HG03439 (cell line): ENCODE measurements at regions not wholly inside any gene's neighbourhood (a gene's known extent, or its start where the extent isn't known, plus 50 kb on each side); places are given as distances from the start of the nearest gene placed in this dataset.
A peak's percentile ranks its signal among the peaks of the same experiment; 100 is the strongest.
"Not testable (repeated sequence)": the region's sequence is repeated elsewhere in the genome, so short reads cannot be mapped to it uniquely, and the experiment has no call there.

Experiments
- ATAC-seq: cut with Tn5 transposase; IDR thresholded peaks from one replicate; pipeline ENCODE4 v1.9.1; 2021; ENCODE audit warnings: mild to moderate bottlenecking, moderate library complexity; ENCODE audit not compliant: unreplicated experiment

DNA sequence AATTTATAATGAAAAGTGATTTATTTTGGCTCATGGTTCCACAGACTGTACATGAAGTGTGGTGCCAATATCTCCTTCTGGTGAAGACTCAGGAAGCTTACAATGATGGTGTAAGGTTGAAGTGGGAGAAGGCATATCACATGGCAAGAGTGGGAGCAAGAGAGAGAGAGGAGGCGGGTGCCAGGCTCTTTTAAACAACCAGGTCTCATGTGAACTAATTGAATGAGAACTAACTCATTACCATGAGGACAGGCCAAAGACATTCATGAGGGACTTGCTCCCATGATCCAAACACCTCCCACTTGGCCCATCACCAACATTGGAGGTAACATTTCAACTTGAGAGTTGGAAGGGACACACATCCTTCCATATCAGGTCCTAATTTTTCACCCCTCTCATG is 155.2 kb downstream of the SLC38A4 start:
- ATAC-seq: no peak

DNA sequence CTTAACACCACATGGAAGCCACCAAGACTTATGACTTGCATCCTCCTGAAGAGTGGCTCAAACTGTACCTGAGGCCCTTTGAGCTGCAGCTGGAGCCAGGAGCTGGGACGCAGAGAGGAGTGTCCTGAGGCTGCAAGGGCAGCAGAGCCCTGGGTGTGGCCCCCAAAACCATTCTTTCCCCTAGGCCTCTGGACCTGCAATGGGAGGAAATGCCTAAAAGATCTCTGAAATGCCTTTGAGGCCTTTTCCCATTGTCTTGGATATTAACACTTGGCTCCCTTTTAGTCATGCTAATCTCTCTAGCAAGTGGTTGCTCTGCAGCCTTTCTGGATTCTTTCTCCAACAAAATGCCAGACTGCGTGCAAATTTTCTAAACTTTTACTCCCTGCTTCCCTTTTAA is 156.1 kb downstream of the SLC38A4 start:
- ATAC-seq: no peak

DNA sequence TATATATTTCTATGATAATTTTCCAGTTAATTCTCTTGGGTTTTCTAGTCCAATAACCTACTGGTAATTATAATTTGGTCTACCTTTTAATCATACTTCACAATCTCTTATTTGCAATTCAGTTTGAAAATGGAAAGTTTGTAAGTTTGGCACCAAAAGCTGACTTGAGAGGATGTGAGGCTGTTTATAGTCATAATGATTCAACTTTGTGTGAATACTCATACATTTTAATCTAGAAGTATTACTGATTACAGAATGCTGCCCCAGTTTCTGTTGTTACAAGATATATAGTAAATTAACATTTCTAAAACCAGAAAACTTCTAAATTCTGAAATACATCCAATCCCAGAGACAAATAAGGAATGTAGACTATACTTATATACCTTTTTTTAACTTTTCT is 158.2 kb downstream of the SLC38A4 start:
- no peak for ATAC-seq

DNA sequence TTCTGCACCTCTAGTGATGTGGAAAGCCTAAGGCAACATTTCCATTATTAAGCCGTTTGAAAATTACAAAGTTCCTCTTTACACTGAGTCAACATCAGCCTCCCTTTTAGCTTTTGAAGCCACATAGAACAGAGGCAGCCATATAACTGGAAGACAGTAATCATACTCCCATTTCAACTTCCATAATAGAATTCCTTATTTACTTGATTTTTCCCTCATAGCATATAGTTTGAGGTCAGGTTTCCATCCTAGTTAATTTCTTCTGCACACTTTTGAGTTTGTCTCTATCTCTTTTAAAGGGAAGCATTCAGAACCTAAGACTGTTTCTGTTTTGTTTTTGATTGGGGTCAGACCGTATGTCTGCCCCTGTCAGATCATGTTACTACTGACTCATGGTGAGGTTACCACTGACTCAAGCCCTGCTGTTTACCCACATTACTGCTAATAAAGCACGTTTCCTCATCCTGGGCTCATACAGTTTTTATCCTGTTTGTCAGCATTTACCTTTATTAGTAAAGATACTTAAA is 161.0 kb downstream of the SLC38A4 start:
- ATAC-seq: no peak

DNA sequence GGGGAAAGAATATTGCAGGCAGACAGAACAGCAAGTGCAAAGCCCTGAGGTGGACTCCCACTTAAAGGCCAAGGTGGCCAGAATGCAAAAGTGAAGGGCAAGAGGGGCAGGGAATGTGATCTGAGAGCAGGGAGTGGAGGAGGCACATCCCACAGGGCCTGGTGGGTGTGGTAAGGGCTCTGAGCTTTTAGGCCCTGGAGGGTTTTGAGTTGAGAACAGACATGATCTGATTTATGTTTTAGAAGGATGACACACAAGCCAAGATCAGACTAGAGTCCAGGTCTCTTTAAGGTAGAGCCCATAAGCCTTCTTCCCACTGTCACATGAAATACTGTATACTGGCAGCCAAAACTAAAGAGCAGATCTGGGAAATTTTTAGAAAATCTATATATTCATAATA is 162.5 kb downstream of the SLC38A4 start:
- no peak for ATAC-seq

DNA sequence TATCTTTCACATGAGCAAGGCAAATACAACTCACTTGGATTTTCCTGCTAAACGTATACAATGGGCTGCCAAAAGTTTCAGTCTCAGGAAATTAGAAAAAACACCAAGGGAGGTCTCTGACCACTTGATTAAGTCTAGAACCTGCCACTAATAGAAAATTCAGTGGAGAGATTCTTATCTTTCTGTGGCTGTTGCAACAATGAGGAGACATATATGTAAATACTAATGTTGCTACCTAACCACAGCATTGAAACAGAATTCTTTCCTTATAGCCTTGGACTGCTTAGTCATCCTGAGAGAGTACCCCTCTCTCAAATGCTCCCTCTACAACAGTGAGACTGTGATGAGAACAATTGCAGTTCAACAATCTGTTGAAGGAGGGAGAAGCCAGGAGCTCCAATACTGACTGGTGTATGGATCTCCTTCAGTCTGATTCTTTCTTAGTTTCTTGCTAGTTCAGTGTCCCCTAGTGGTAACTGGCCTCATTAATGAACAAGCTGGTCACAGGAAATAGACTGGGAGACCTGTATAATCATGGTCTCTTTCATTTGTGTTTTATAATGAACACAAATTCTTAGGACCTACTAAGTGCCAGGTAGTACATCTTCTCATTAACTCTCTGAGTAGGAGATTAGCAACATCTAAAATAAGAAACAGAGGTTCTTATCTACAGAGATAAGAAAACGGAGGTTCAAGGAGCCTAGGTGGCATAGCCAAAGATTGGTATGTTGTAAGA is 164.5 kb downstream of the SLC38A4 start:
- peak; percentile 82 for ATAC-seq

DNA sequence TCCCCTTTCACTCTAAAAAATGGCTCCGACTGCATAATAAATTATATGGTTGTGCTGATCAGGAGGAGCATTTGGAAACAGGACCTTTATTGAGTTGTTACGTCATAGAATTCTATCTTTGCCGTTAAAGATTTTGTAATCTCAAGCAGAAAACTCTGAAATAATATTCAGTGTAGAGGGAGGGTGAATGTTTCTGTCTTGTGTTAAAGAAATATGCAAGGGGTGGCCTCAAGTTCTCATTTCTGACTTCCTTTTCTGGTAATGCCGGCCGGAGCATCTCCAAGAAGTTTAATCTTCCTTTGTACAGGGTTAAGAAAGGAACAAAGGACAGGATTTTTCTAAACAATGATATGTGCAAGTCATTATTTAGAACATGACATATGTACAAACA is 165.1 kb downstream of the SLC38A4 start:
- no peak for ATAC-seq

DNA sequence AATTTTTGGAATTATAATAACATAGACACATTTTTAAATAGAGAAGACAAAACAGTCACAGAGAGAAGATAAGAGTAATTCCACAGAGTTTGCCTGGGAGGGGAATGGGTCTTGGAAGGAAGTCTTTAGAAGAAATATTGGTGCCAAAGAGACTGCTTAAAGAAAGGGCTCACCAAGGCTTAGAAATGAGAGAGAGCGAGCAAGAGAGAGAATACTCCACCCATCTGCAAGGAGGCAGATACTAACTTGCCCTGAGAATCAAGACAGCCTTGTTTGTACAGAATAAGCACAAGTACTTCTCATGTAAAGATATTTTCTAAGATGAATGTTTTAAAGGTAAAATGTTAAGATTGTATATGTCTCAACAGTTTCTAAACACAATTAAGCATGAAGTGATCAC is 165.5 kb downstream of the SLC38A4 start:
- ATAC-seq: no peak

DNA sequence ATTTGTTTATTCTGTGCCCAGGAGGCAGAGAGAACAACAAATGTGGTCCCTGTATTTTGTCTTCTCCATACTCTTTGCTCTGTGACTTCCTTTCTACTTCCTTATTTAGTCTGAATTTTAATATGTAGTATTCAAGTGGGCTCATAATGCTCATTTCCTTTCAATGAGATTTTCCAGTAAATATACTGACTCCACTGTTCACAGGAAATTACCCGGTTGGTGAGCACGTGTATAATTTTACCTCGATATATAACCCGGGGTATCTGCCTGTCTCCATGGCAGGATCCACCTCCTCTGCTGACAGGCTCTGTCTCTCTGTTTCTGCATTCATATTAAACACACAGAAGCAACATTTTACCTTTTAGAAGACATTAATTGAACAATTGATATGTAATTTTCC is 166.0 kb downstream of the SLC38A4 start:
- no peak for ATAC-seq

DNA sequence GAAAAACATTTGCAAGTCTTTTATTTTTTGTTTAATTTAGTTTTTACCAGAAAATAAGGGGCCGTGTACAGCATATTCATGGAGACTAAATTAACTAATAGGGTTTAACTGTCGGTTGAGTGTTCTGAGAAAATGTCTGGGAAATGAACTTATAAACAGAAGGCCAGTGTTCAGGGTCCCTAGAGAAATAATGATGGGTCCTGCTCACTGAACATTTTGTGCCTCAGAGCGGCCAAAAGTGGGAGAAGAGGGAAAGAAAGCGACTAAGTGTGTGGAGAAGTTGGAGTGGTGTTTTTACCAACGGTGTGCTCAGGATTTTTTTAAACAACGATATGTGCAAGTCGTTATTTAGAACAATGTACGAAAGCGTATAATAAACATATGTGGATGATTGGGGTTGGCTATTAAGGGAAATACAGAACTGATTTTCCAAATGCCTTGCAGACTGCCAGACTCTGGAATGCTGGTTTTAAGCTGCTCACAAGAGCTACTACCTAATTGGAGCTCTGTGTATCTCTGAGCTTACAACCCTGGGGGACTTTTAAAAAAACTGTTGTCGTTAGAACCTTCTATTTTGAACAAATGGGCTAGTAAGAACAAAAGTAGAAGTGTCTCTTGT is 166.7 kb downstream of the SLC38A4 start:
- ATAC-seq: no peak

DNA sequence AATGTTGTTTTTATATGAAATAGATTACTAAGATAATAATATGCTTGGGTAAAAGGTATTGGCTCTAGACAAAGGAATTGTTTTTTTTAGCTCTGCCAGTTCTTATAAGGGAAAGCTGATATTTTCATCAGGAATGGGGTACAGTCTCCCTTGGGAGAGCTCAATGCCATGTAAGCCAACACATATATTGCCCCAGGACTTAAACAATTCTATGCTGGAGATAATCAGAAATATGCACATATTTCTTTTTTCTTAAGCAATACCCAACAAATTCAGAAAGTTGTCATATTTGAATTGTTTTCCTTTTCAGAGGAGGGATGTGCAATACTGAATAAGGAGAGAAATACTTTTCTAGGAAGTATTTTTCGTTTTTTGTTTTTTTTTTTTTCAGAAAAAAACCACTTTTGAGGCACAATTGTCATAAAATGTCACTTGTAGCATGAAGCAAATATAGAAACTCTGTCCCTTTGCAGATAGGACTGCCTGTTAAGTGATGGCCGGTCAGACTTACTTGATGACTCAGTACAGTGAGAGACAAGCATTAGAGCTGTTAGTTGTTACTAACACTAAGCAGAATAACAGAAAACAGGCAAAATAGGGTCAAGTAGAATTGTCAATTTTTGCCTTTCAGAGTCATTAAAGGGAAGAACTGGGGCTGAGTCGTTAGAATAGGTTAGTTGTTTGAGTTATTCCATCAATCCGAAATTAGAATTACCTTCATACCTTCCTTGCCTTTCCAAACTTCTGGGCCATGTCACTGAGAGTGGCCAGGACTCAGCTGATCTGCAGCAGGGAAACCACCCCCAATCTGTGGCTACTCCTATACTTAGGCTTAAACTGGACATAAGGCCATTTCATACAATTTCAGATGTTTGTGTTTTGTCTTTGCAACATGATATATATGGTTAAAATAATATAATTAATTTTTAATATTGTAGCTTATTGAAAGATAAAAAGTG is 168.1 kb downstream of the SLC38A4 start:
- no peak for ATAC-seq

DNA sequence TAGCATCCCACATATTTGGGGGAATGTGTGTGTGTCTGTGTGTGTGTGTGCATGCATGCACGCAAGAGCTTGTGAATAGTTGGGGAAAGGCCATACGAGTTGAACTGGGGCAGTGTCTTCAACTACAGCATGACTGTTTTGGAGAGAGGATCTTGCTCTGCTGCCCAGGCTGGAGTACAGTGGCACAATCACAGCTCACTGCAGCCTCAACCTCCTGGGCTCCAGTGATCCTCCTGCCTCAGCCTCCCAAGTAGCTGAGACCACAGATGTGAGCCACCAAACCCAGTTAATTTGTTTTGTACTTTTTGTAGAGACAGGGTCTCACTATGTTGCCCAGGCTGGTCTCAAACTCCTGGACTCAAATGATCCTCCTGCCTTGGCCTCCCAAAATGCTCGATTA is 169.8 kb downstream of the SLC38A4 start:
- ATAC-seq: not testable (repeated sequence)

DNA sequence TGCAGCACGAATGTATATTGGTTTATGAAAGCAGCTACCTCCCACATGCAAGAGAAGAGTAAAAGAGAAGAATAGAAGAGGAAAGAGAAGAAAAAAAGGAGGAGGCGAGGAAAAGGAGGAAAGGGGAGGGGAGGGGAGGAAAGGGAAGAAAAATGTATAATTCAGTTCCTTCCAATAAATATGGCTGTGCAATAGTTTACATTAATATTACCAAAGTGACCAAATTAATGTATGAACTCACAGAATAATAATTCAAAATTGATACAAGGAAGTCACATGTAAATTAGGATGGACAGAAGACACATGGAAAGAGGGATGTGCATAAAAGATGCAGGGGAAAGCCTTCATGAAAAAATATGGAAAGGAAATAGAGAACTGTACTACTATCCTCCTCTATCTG is 172.5 kb downstream of the SLC38A4 start:
- ATAC-seq: no peak

DNA sequence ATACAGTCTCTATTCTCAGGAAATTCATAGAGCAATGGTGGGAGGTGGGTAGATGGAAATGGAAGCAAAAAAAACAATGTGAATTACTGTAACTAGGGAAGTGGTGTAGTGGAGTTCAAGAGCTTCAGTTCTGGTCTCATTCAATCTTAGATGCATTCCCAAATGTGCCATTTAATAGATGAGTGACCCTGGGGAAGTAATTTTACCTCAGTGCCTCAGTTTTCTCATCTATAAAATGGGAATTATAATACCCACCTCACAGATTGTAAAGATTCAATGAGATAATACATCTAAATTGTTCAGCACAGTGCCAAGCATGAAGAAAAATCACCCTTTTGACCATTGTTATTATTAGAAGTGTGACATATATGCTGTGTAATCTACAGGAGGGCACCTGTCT is 173.1 kb downstream of the SLC38A4 start:
- ATAC-seq: no peak

DNA sequence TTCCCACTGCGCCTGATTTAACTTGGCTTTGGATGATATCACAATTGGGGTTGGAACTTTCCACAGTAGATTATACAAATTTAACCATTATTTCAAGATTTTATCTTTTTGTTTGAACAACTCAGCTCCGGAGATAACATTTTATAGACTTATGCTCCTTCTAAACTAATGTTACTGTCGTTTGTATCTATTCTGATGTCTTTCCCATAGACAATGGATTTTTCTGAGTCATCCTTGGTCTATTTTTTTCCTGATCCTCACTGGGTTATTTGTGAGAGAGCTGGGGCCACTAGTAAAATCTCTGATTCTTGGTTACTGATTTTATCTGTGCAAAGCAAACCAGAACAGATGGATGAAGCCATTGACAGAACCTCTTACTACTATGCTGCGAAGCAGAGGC is 175.1 kb downstream of the SLC38A4 start:
- no peak for ATAC-seq

DNA sequence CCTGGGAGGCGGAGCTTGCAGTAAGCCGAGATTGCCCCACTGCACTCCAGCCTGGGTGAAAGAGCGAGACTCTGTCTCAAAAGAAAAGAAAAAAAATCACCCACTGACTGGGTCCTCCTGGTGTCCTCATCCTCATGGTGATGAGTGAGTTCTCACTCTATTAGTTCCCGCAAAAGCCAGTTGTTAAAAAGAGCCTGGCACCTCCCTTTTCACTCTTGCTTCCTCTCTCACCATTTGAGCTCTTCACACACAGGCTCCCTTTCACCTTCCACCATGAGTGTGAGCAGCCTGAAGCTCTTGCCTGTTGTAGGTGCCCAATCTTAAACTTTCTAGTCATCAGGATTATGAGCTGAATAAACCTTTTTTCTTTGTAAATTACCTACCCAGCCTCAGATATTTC is 176.4 kb downstream of the SLC38A4 start:
- no peak for ATAC-seq

DNA sequence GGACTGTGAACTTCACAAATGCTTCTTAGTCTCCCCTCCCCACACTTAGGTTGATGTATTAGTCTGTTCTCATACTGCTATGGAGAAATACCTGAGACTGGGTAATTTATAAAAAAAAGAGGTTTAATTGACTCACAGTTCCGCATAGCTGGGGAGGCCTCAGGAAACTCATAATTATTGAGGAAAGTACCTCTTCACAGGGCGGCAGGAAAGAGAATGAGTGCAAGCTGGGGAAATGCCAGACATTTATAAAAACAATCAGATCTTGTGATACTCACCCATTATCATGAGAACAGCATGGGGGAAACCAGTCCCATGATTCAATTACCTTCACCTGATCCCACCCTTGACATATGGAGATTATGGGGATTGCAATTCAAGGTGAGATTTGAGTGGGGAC is 178.8 kb downstream of the SLC38A4 start:
- no peak for ATAC-seq

DNA sequence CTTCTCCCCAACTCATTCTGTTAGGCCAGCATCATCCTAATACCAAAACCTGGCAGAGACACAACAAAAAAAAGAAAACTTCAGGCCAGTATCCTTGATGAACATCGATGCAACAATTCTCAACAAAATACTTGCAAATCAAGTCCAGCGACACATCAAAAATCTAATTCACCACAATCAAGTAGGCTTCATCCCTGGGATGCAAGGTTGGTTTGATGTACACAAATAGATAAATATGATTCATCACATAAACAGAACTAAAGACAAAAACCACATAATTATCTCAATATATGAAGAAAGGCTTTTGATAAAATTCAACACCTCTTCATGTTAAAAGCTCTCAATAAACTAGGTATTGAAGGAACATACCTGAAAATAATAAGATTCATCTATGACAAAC is 184.1 kb downstream of the SLC38A4 start:
- not testable (repeated sequence) for ATAC-seq

DNA sequence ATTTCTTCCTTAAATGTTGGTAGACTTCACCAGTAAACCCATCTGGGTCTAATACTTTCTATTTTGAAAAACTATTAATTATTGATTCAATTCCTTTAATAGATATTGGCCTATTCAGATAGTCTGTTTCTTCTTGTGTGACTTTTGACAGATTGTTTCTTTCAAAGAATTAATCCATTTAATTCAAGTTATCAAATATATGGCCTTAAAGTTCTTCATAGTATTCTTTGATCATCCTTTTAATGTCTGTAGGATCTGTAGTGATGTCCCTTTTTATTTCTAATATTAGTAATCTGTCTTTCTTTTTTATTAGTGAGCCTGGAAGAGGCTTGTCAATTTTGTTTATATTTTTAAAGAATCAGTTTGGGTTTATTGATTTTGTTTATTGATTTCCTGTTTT is 190.0 kb downstream of the SLC38A4 start:
- no peak for ATAC-seq

DNA sequence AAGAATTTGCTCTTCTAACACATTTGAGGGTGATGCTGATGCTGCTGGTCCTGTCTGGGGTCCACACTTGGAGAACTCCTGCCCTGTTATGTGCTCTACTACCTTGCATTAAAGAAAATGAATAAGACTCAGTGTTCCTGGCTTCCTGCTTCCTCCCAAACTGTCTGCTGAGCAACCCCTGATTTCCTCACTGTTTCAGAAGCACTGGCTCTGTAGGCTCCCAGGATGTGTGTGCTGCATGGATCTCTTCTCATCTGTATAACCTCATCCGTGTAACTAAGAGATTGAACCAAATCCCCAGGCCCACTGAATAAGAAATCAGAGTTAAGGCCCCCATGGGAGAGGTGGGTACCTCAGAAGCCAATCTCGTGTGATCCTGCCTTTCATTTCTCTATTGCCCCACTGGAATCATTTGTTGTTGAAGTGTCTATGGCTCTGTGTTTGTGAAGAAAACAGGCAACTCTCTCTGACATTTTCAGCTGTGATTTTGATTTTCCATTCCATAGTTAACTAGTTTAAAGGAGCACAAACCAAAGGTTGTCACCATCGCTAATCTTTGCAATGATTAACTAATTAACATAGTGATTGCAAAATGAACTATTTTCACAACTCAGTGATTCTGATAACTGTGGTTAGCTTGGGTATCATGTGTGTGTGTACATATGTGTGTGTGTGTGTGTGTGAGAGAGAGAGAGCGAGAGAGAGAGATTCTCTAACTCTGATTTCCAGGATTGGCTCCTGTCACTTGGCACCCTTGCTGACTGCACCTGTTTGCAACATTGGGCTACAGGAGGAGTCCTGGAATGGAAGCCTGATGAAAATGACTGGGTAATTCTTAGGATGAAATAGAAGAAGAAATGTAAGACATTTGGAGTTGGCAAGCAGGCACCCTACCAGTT is 196.2 kb downstream of the SLC38A4 start:
- no peak for ATAC-seq

DNA sequence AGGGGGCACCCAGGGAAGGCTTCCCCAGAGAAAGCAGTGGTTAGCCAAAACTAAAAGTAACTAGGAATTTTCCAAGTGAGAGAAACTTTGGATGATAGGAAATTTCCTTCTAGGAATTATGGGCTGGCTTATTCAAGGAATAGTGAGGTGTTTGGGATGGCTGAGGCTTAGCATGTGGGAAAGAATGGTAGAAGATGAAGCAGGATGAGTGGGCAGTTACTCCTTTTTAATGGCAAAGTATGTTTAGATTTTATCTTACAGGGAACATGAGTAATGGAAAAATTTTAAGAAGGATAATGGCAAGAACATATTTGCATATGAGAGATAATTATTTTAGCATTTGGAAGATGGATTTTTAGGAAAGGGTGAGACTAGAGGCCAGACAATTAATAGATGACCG is 197.6 kb downstream of the SLC38A4 start:
- no peak for ATAC-seq
